ENCODE measurements at regions not wholly inside any gene's neighbourhood (a gene's known extent, or its start where the extent isn't known, plus 50 kb on each side); places are given as distances from the start of the nearest gene placed in this dataset.

- H3K36me3 ChIP-seq, result no peaks in the 10 kb centered on the region
- H4K20me1 ChIP-seq, result no peaks in the 10 kb centered on the region
- no peaks in the 10 kb centered on the region for H3K27me3 ChIP-seq
- H3K4me3 ChIP-seq, result no peak overlapping the region
- H3K9me3 ChIP-seq (replicated peaks in 1 of 11), result peaks cover 0 to 7% (median 4%) of the 10 kb centered on the region in 11 experiments; a peak in 6 of 22 replicates
- no peak for TF ChIP-seq Cebpa-rat (IDR thresholded peaks at IDR 0.05)
- no peak overlapping the region for H3K9ac ChIP-seq
- no peak overlapping the region for H3K4me2 ChIP-seq
- no peak overlapping the region for H3K27ac ChIP-seq
- no peaks in the 10 kb centered on the region for H3K4me1 ChIP-seq
Measured at GRCh38 chr12:16692099-16692498, 86.1 kb upstream of the LMO3 start.

GRCh38 chr12:16691624-16692023 lies 85.7 kb upstream of the LMO3 start:
- Histone ChIP-seq H3K36me3 (no peaks in the 10 kb centered on the region), H3K27ac (no peak overlapping the region), H3K9me3 (replicated peaks in 1 of 11) (peaks cover 0 to 7% (median 4%) of the 10 kb centered on the region in 11 experiments; a peak in 6 of 22 replicates), H3K4me3 (no peak overlapping the region), H3K4me2 (no peak overlapping the region), H3K9ac (no peak overlapping the region), H3K4me1 (no peaks in the 10 kb centered on the region), H4K20me1 (no peaks in the 10 kb centered on the region), H3K27me3 (no peaks in the 10 kb centered on the region)
- TF ChIP-seq Cebpa-rat (IDR thresholded peaks at IDR 0.05), result no peak

GRCh38 chr12:16688200-16688599 lies 82.2 kb upstream of the LMO3 start:
- Histone ChIP-seq H4K20me1 (no peaks in the 10 kb centered on the region), H3K36me3 (no peaks in the 10 kb centered on the region), H3K9me3 (replicated peaks in 1 of 11) (no peaks in the 10 kb centered on the region), H3K27ac (no peak overlapping the region), H3K27me3 (no peaks in the 10 kb centered on the region), H3K4me3 (no peak overlapping the region), H3K4me1 (no peaks in the 10 kb centered on the region), H3K9ac (no peak overlapping the region), H3K4me2 (no peak overlapping the region)
- no peak for TF ChIP-seq Cebpa-rat (IDR thresholded peaks at IDR 0.05)

- H3K27ac ChIP-seq, result no peak overlapping the region
- no peak overlapping the region for H3K4me2 ChIP-seq
- H3K4me1 ChIP-seq, result no peaks in the 10 kb centered on the region
- H3K9me3 ChIP-seq (replicated peaks in 1 of 11), result no peaks in the 10 kb centered on the region
- H3K4me3 ChIP-seq, result no peak overlapping the region
- H3K9ac ChIP-seq, result no peak overlapping the region
- no peak for TF ChIP-seq Cebpa-rat (IDR thresholded peaks at IDR 0.05)
- H4K20me1 ChIP-seq, result no peaks in the 10 kb centered on the region
- H3K36me3 ChIP-seq, result no peaks in the 10 kb centered on the region
- no peaks in the 10 kb centered on the region for H3K27me3 ChIP-seq
Measured at GRCh38 chr12:16685107-16685506, 79.1 kb upstream of the LMO3 start.

- H3K4me3 ChIP-seq, result no peak overlapping the region
- H3K36me3 ChIP-seq, result no peaks in the 10 kb centered on the region
- no peaks in the 10 kb centered on the region for H3K9me3 ChIP-seq (replicated peaks in 1 of 11)
- H3K9ac ChIP-seq, result no peak overlapping the region
- H3K27ac ChIP-seq, result no peak overlapping the region
- H3K4me1 ChIP-seq, result no peaks in the 10 kb centered on the region
- no peaks in the 10 kb centered on the region for H4K20me1 ChIP-seq
- TF ChIP-seq Cebpa-rat (IDR thresholded peaks at IDR 0.05), result no peak
- H3K27me3 ChIP-seq, result no peaks in the 10 kb centered on the region
- no peak overlapping the region for H3K4me2 ChIP-seq
Measured at GRCh38 chr12:16681196-16681595, 75.2 kb upstream of the LMO3 start.

GRCh38 chr12:16675438-16675837 lies 69.5 kb upstream of the LMO3 start:
- no peak for TF ChIP-seq Cebpa-rat (IDR thresholded peaks at IDR 0.05)
- H3K4me1 ChIP-seq, result no peaks in the 10 kb centered on the region
- no peak overlapping the region for H3K4me2 ChIP-seq
- H3K36me3 ChIP-seq, result no peaks in the 10 kb centered on the region
- H3K27me3 ChIP-seq, result no peaks in the 10 kb centered on the region
- no peaks in the 10 kb centered on the region for H4K20me1 ChIP-seq
- H3K27ac ChIP-seq, result no peak overlapping the region
- no peak overlapping the region for H3K4me3 ChIP-seq
- no peak overlapping the region for H3K9ac ChIP-seq
- no peaks in the 10 kb centered on the region for H3K9me3 ChIP-seq (replicated peaks in 1 of 11)

GRCh38 chr12:16674885-16675284 lies 68.9 kb upstream of the LMO3 start:
- Histone ChIP-seq H3K27me3 (no peaks in the 10 kb centered on the region), H4K20me1 (no peaks in the 10 kb centered on the region), H3K27ac (no peak overlapping the region), H3K4me2 (no peak overlapping the region), H3K4me3 (no peak overlapping the region), H3K36me3 (no peaks in the 10 kb centered on the region), H3K9me3 (replicated peaks in 1 of 11) (no peaks in the 10 kb centered on the region), H3K9ac (no peak overlapping the region), H3K4me1 (no peaks in the 10 kb centered on the region)
- no peak for TF ChIP-seq Cebpa-rat (IDR thresholded peaks at IDR 0.05)

GRCh38 chr12:16670456-16671050 lies 64.6 kb upstream of the LMO3 start:
- no peak overlapping the region for H3K4me3 ChIP-seq
- H3K27ac ChIP-seq, result no peak overlapping the region
- H3K27me3 ChIP-seq, result no peaks in the 10 kb centered on the region
- H3K4me2 ChIP-seq, result no peak overlapping the region
- H4K20me1 ChIP-seq, result no peaks in the 10 kb centered on the region
- H3K9ac ChIP-seq, result no peak overlapping the region
- no peak for TF ChIP-seq Cebpa-rat (IDR thresholded peaks at IDR 0.05)
- no peaks in the 10 kb centered on the region for H3K9me3 ChIP-seq (replicated peaks in 1 of 11)
- no peaks in the 10 kb centered on the region for H3K36me3 ChIP-seq
- H3K4me1 ChIP-seq, result no peaks in the 10 kb centered on the region

GRCh38 chr12:16669756-16670155 lies 63.8 kb upstream of the LMO3 start:
- no peaks in the 10 kb centered on the region for H3K4me1 ChIP-seq
- H3K9me3 ChIP-seq (replicated peaks in 1 of 11), result no peaks in the 10 kb centered on the region
- no peak overlapping the region for H3K4me3 ChIP-seq
- no peak overlapping the region for H3K9ac ChIP-seq
- H3K27ac ChIP-seq, result no peak overlapping the region
- no peaks in the 10 kb centered on the region for H4K20me1 ChIP-seq
- TF ChIP-seq Cebpa-rat (IDR thresholded peaks at IDR 0.05), result no peak
- no peaks in the 10 kb centered on the region for H3K27me3 ChIP-seq
- H3K4me2 ChIP-seq, result no peak overlapping the region
- no peaks in the 10 kb centered on the region for H3K36me3 ChIP-seq

- Histone ChIP-seq H3K27me3 (no peaks in the 10 kb centered on the region), H3K9me3 (replicated peaks in 1 of 11) (no peaks in the 10 kb centered on the region), H3K36me3 (no peaks in the 10 kb centered on the region), H3K4me1 (no peaks in the 10 kb centered on the region), H3K27ac (no peak overlapping the region), H4K20me1 (no peaks in the 10 kb centered on the region), H3K4me2 (no peak overlapping the region), H3K4me3 (no peak overlapping the region), H3K9ac (no peak overlapping the region)
- TF ChIP-seq Cebpa-rat (IDR thresholded peaks at IDR 0.05), result no peak
Measured at GRCh38 chr12:16668198-16668597, 62.2 kb upstream of the LMO3 start.
